HG03571 (cell line): ENCODE measurements at regions not wholly inside any gene's neighbourhood (a gene's known extent, or its start where the extent isn't known, plus 50 kb on each side); places are given as distances from the start of the nearest gene placed in this dataset.

Experiments used
- ATAC-seq: cut with Tn5 transposase; IDR thresholded peaks from one replicate; pipeline ENCODE4 v1.9.1; 2021; ENCODE audit not compliant: unreplicated experiment

- ATAC-seq, result no peak
Observed at GRCh38 chr17:33473061-33473460, 180.0 kb upstream of the ASIC2 start.

- ATAC-seq, result no peak
Observed at GRCh38 chr17:33474789-33475188, 181.7 kb upstream of the ASIC2 start.

- ATAC-seq, result no peak
Observed at GRCh38 chr17:33475594-33475993, 182.5 kb upstream of the ASIC2 start.

GRCh38 chr17:33481652-33482051, 188.6 kb upstream of the ASIC2 start:
- ATAC-seq, result no peak

GRCh38 chr17:33482636-33483035, 189.5 kb upstream of the ASIC2 start:
- ATAC-seq, result no peak

- ATAC-seq, result no peak
Observed at GRCh38 chr17:33484559-33484958, 191.5 kb upstream of the ASIC2 start.

- ATAC-seq, result no peak
Observed at GRCh38 chr17:33486135-33486885, 193.2 kb upstream of the ASIC2 start.

GRCh38 chr17:33487187-33487879, 194.2 kb upstream of the ASIC2 start:
- no peak for ATAC-seq

- ATAC-seq, result no peak
Observed at GRCh38 chr17:33491871-33492481, 198.9 kb upstream of the ASIC2 start.

- ATAC-seq, result no peak
Observed at GRCh38 chr17:33492731-33493265, 199.7 kb upstream of the ASIC2 start.

GRCh38 chr17:33493566-33493965, 200.5 kb upstream of the ASIC2 start:
- no peak for ATAC-seq

- no peak for ATAC-seq
Observed at GRCh38 chr17:33494151-33494550, 201.1 kb upstream of the ASIC2 start.

GRCh38 chr17:33497623-33498022, 204.5 kb upstream of the ASIC2 start:
- no peak for ATAC-seq

- no peak for ATAC-seq
Observed at GRCh38 chr17:33498069-33498468, 205.0 kb upstream of the ASIC2 start.

- no peak for ATAC-seq
Observed at GRCh38 chr17:33499040-33499439, 205.9 kb upstream of the ASIC2 start.

- ATAC-seq, result no peak
Observed at GRCh38 chr17:33500151-33500550, 207.1 kb upstream of the ASIC2 start.

GRCh38 chr17:33501185-33501584, 208.1 kb upstream of the ASIC2 start:
- ATAC-seq, result no peak

- ATAC-seq, result no peak
Observed at GRCh38 chr17:33504571-33504970, 211.5 kb upstream of the ASIC2 start.

- ATAC-seq, result no peak
Observed at GRCh38 chr17:33506889-33507650, 214.0 kb upstream of the ASIC2 start.

GRCh38 chr17:33508215-33508614, 215.1 kb upstream of the ASIC2 start:
- ATAC-seq, result no peak

GRCh38 chr17:33509331-33509730, 216.2 kb upstream of the ASIC2 start:
- no peak for ATAC-seq
